Muscle layer of duodenum (tissue), 2 donors: ENCODE measurements at regions not wholly inside any gene's neighbourhood (a gene's known extent, or its start where the extent isn't known, plus 50 kb on each side); places are given as distances from the start of the nearest gene placed in this dataset.

Experiments
- H3K27ac ChIP-seq: one replicate; pipeline ENCODE4 v1.7.0; 2013; ENCODE audit warnings: mild to moderate bottlenecking, low read length
- H3K27me3 ChIP-seq: one replicate; pipeline ENCODE4 v1.7.0; 2013; ENCODE audit warnings: low read depth, mild to moderate bottlenecking, control low read depth, low read length
- H3K36me3 ChIP-seq, 2 donors: one replicate each; pipeline ENCODE4 v1.7.0; 2013; ENCODE audit warnings: low read length in 2 of 2, control low read depth in 1 of 2, mild to moderate bottlenecking in 1 of 2; ENCODE audit not compliant: insufficient read depth in 2 of 2, control insufficient read depth in 1 of 2
- H3K4me1 ChIP-seq, 2 donors: one replicate each; pipeline ENCODE4 v1.7.0; 2013; ENCODE audit warnings: low read length in 2 of 2, mild to moderate bottlenecking in 2 of 2, control low read depth in 1 of 2, moderate library complexity in 1 of 2; ENCODE audit not compliant: insufficient read depth in 2 of 2, control insufficient read depth in 1 of 2
- H3K4me3 ChIP-seq, 2 donors: one replicate each; pipeline ENCODE4 v1.7.0; 2013; ENCODE audit warnings: low read length in 2 of 2, low read depth in 1 of 2, mild to moderate bottlenecking in 1 of 2
- H3K9me3 ChIP-seq, 2 donors: one replicate each; pipeline ENCODE4 v1.7.0; 2013; ENCODE audit warnings: low read length in 2 of 2, control low read depth in 1 of 2, mild to moderate bottlenecking in 1 of 2; ENCODE audit not compliant: control insufficient read depth in 1 of 2
- donor health status: healthy.

- H3K36me3 ChIP-seq, result no peaks in the 10 kb centered on the region
- no peaks in the 10 kb centered on the region for H3K4me1 ChIP-seq
- no peak overlapping the region for H3K27ac ChIP-seq
These were observed 668.7 kb downstream of the OTOL1 start for GRCh38 chr3:162165346-162165745.

GRCh38 chr3:162166543-162166942 is 669.9 kb downstream of the OTOL1 start:
- no peak overlapping the region for H3K4me3 ChIP-seq
- no peaks in the 10 kb centered on the region for H3K36me3 ChIP-seq
- H3K4me1 ChIP-seq, result no peaks in the 10 kb centered on the region
- peaks cover 0 to 4% of the 10 kb centered on the region in 2 donors for H3K9me3 ChIP-seq
- H3K27ac ChIP-seq, result no peak overlapping the region
- H3K27me3 ChIP-seq, result no peaks in the 10 kb centered on the region

More at GRCh38 chr3:162165346-162165745, 668.7 kb downstream of the OTOL1 start:
- Histone ChIP-seq H3K4me3 (no peak overlapping the region), H3K9me3 (no peaks in the 10 kb centered on the region), H3K27me3 (no peaks in the 10 kb centered on the region)

GRCh38 chr3:162168715-162169114 is 672.1 kb downstream of the OTOL1 start:
- H3K27ac ChIP-seq, result no peak overlapping the region
- no peaks in the 10 kb centered on the region for H3K27me3 ChIP-seq
- no peaks in the 10 kb centered on the region for H3K4me1 ChIP-seq
- H3K4me3 ChIP-seq, result no peak overlapping the region
- peaks cover 0 to 4% of the 10 kb centered on the region in 2 donors for H3K9me3 ChIP-seq
- no peaks in the 10 kb centered on the region for H3K36me3 ChIP-seq

- H3K4me1 ChIP-seq, result no peaks in the 10 kb centered on the region
- no peaks in the 10 kb centered on the region for H3K36me3 ChIP-seq
- no peak overlapping the region for H3K4me3 ChIP-seq
- H3K27ac ChIP-seq, result no peak overlapping the region
- no peaks in the 10 kb centered on the region for H3K27me3 ChIP-seq
- H3K9me3 ChIP-seq, result peaks cover 0 to 4% of the 10 kb centered on the region in 2 donors
These were observed 674.0 kb downstream of the OTOL1 start for GRCh38 chr3:162170581-162170980.

- no peaks in the 10 kb centered on the region for H3K27me3 ChIP-seq
- H3K4me3 ChIP-seq, result no peak overlapping the region
These were observed 675.4 kb downstream of the OTOL1 start for GRCh38 chr3:162171970-162172369.

GRCh38 chr3:162175145-162175544 is 678.5 kb downstream of the OTOL1 start:
- no peak overlapping the region for H3K4me3 ChIP-seq
- H3K4me1 ChIP-seq, result no peaks in the 10 kb centered on the region
- no peaks in the 10 kb centered on the region for H3K36me3 ChIP-seq
- H3K9me3 ChIP-seq, result peaks cover 0 to 4% of the 10 kb centered on the region in 2 donors
- H3K27ac ChIP-seq, result no peak overlapping the region
- H3K27me3 ChIP-seq, result no peaks in the 10 kb centered on the region

More at GRCh38 chr3:162171970-162172369, 675.4 kb downstream of the OTOL1 start:
- Histone ChIP-seq H3K4me1 (no peaks in the 10 kb centered on the region), H3K36me3 (no peaks in the 10 kb centered on the region), H3K27ac (no peak overlapping the region), H3K9me3 (peaks cover 0 to 4% of the 10 kb centered on the region in 2 donors)

GRCh38 chr3:162175878-162176277 is 679.3 kb downstream of the OTOL1 start:
- H3K36me3 ChIP-seq, result no peaks in the 10 kb centered on the region
- no peak overlapping the region for H3K27ac ChIP-seq
- H3K4me3 ChIP-seq, result no peak overlapping the region
- no peaks in the 10 kb centered on the region for H3K4me1 ChIP-seq
- H3K27me3 ChIP-seq, result no peaks in the 10 kb centered on the region
- H3K9me3 ChIP-seq, result peaks cover 0 to 4% of the 10 kb centered on the region in 2 donors

GRCh38 chr3:162183440-162183839 is 686.8 kb downstream of the OTOL1 start:
- H3K36me3 ChIP-seq, result no peaks in the 10 kb centered on the region
- H3K4me3 ChIP-seq, result no peak overlapping the region
- no peaks in the 10 kb centered on the region for H3K4me1 ChIP-seq

GRCh38 chr3:162192340-162193029 is 695.9 kb downstream of the OTOL1 start:
- Histone ChIP-seq H3K27ac (no peak overlapping the region), H3K27me3 (no peaks in the 10 kb centered on the region), H3K4me1 (no peaks in the 10 kb centered on the region), H3K36me3 (no peaks in the 10 kb centered on the region), H3K9me3 (peaks cover 0 to 2% of the 10 kb centered on the region in 2 donors), H3K4me3 (no peak overlapping the region)

More at GRCh38 chr3:162183440-162183839, 686.8 kb downstream of the OTOL1 start:
- Histone ChIP-seq H3K27me3 (no peaks in the 10 kb centered on the region), H3K9me3 (peaks cover 0 to 4% of the 10 kb centered on the region in 2 donors), H3K27ac (no peak overlapping the region)

- no peak overlapping the region for H3K4me3 ChIP-seq
These were observed 696.8 kb downstream of the OTOL1 start for GRCh38 chr3:162193148-162194095.

GRCh38 chr3:162195147-162195546 is 698.5 kb downstream of the OTOL1 start:
- H3K4me1 ChIP-seq, result no peaks in the 10 kb centered on the region
- no peak overlapping the region for H3K4me3 ChIP-seq
- no peaks in the 10 kb centered on the region for H3K27me3 ChIP-seq
- no peaks in the 10 kb centered on the region for H3K9me3 ChIP-seq
- no peaks in the 10 kb centered on the region for H3K36me3 ChIP-seq
- no peak overlapping the region for H3K27ac ChIP-seq

More at GRCh38 chr3:162193148-162194095, 696.8 kb downstream of the OTOL1 start:
- peaks cover 0 to 2% of the 10 kb centered on the region in 2 donors for H3K9me3 ChIP-seq
- H3K36me3 ChIP-seq, result no peaks in the 10 kb centered on the region
- no peaks in the 10 kb centered on the region for H3K4me1 ChIP-seq
- H3K27ac ChIP-seq, result no peak overlapping the region
- H3K27me3 ChIP-seq, result no peaks in the 10 kb centered on the region
